Rectal smooth muscle tissue (tissue), 1 donor: ENCODE measurements at regions not wholly inside any gene's neighbourhood (a gene's known extent, or its start where the extent isn't known, plus 50 kb on each side); places are given as distances from the start of the nearest gene placed in this dataset.

ENCODE experiments used
- H3K27ac ChIP-seq: one replicate; pipeline ENCODE4 v1.7.0; 2013; ENCODE audit warnings: low read depth, low read length, inconsistent platforms
- H3K27me3 ChIP-seq: one replicate; pipeline ENCODE4 v1.7.0; 2013; ENCODE audit warnings: low read length; ENCODE audit not compliant: control insufficient read depth, insufficient read depth
- H3K36me3 ChIP-seq: one replicate; pipeline ENCODE4 v1.7.0; 2013; ENCODE audit warnings: low read length; ENCODE audit not compliant: control insufficient read depth, insufficient read depth
- H3K4me1 ChIP-seq: one replicate; pipeline ENCODE4 v1.7.0; 2013; ENCODE audit warnings: low read length; ENCODE audit not compliant: control insufficient read depth, insufficient read depth
- H3K4me3 ChIP-seq: one replicate; pipeline ENCODE4 v1.7.0; 2013; ENCODE audit warnings: low read length
- H3K9ac ChIP-seq: one replicate; pipeline ENCODE4 v1.7.0; 2013; ENCODE audit warnings: low read length

DNA sequence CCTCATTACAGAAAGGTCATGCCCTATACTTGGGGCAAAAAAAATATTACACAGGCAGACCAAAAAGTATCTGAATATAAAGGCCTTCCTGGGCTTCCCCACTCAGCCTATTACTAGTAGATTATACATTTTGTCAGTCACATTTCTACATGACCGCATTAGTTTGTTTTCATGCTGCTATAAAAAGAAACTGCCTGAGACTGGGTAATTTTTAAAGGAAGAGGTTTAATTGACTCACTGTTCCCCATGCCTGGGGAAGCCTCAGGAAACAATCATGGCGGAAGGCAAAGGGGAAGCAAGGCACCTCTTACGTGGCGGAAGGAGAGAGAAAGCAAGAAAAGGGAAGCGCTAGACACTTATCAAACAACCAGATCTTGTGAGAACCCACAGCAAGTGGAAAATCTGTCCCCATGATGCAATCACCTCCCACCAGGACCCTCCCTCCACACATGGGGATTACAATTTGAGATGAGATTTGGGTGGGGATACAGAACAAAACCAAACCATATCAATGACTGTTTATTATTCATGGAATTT is 1312.0 kb downstream of the PCDH7 start:
- no peaks in the 10 kb centered on the region for H3K4me1 ChIP-seq
- no peak overlapping the region for H3K27ac ChIP-seq
- no peaks in the 10 kb centered on the region for H3K27me3 ChIP-seq
- H3K9ac ChIP-seq, result no peak overlapping the region
- no peaks in the 10 kb centered on the region for H3K36me3 ChIP-seq
- no peak overlapping the region for H3K4me3 ChIP-seq

DNA sequence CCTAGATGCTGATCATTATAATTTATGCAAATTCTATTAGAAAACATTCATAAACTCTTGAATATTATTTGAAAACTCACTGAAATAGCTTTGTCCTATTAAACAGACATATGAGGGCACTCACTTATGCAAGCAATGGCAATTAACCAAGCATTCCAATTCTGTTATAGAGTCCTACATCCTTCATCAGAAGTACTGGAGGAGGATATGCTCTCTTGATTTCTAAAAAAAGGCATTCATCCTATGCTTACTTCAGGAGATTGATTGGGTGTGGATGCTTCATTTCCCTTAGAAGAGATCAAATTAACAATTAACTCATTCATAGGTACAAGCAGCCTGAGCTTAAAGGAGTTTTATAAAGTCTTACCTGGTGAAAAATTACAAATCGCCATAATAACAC is 1317.2 kb downstream of the PCDH7 start:
- H3K36me3 ChIP-seq, result no peaks in the 10 kb centered on the region
- H3K27ac ChIP-seq, result no peak overlapping the region
- no peaks in the 10 kb centered on the region for H3K4me1 ChIP-seq
- no peak overlapping the region for H3K9ac ChIP-seq
- no peak overlapping the region for H3K4me3 ChIP-seq
- H3K27me3 ChIP-seq, result no peaks in the 10 kb centered on the region

DNA sequence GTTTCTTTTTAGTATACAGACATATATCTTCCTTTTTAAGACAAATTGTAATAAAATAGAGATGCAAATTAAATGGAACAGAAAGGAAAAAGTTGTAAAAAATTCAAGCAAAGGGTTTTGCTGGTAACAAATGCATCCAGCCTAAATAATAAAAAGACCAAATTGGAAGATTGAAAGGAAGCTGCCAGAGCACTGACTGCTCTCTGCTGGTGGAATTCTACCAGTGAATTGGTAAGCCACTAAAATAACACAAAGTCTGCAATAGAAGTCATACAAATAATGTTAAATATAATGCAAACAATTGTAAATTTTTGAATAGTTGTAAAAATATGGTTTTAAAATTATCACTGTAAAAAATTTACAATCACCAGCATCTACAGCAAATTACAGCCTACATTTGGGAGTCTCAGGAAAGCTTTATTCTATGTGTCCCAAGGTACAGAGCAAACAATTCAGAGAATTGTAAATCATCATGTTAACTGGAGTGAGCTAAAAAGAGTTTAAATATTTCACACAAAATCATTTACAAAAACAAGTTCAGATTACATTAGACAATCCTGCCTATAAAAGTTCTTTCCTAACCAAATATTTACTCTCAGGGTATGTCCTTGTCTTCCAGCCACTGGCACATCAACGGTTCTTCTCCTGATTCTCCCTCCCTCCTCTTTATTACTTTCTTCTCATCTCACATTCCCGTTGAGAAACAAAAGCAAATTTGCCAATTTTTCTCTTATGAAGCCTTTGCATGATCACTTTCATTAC is 1322.5 kb downstream of the PCDH7 start:
- Histone ChIP-seq H3K27ac (no peak overlapping the region), H3K36me3 (no peaks in the 10 kb centered on the region), H3K9ac (no peak overlapping the region), H3K4me1 (no peaks in the 10 kb centered on the region), H3K27me3 (no peaks in the 10 kb centered on the region), H3K4me3 (no peak overlapping the region)

GRCh38 chr4:32043248-32043633 is 1323.1 kb downstream of the PCDH7 start:
- no peak overlapping the region for H3K4me3 ChIP-seq
- no peak overlapping the region for H3K27ac ChIP-seq
- H3K27me3 ChIP-seq, result no peaks in the 10 kb centered on the region
- no peaks in the 10 kb centered on the region for H3K4me1 ChIP-seq
- H3K9ac ChIP-seq, result no peak overlapping the region
- no peaks in the 10 kb centered on the region for H3K36me3 ChIP-seq

DNA sequence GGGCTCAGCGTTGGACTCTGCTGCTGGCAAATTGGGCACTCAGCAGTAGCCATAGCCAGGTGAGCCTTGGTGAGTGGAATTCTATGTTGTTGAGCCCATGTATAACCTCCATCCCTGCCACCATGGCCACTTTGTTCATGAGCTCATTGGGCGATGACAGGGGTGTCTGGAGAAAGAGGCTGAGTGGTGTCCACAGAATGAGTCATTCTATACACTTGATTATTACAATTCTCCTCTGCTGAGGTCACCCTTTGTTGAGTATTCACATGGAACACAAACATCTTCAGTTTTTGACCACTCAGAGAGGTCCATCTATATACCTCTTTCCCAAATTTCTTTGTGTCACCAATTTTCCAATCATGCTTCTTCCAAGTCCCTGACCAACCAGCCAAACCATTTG is 1341.7 kb downstream of the PCDH7 start:
- Histone ChIP-seq H3K4me3 (no peak overlapping the region), H3K4me1 (no peaks in the 10 kb centered on the region), H3K36me3 (no peaks in the 10 kb centered on the region), H3K27ac (no peak overlapping the region), H3K27me3 (no peaks in the 10 kb centered on the region), H3K9ac (no peak overlapping the region)

DNA sequence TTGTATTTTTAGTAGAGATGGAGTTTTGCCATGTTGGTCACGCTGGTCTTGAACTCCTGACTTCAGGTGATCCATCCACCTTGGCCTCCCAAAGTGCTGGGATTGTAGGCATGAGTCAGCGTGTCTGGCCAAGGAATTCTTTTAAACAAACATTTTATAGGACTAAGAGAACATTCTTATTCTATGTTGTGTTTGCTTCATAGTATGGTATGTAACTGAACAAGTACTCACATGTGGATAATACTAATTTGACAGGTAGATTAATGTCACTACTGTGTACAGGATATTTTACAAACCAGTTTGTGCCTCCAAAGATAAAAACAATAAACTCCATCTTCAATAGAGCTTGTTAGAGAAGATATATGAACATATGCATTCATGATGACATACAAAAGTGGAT is 1353.4 kb downstream of the PCDH7 start:
- Histone ChIP-seq H3K36me3 (no peaks in the 10 kb centered on the region), H3K4me1 (no peaks in the 10 kb centered on the region), H3K4me3 (no peak overlapping the region), H3K27ac (no peak overlapping the region), H3K9ac (no peak overlapping the region), H3K27me3 (no peaks in the 10 kb centered on the region)

DNA sequence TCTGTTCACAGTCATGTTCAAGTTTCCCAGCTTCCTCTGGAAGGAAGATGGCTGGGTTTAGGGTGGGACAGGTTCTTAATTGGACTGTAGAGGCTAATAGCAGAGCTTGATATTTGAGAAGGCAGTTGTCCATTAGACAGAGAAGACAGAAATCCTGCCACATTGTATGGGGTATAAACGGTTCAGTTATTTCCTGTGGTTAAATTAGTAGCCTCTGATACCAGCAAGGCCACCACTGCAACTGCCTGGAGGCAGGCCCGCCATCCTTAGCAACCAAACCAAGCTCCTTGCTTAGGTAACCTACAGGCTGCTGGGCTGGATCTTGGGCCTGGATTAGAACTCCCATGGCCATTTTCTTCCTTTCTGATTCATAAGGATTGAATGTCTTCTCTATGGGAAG is 1367.0 kb downstream of the PCDH7 start:
- Histone ChIP-seq H3K27me3 (no peaks in the 10 kb centered on the region), H3K9ac (no peak overlapping the region), H3K36me3 (no peaks in the 10 kb centered on the region), H3K4me3 (no peak overlapping the region), H3K27ac (no peak overlapping the region), H3K4me1 (no peaks in the 10 kb centered on the region)

DNA sequence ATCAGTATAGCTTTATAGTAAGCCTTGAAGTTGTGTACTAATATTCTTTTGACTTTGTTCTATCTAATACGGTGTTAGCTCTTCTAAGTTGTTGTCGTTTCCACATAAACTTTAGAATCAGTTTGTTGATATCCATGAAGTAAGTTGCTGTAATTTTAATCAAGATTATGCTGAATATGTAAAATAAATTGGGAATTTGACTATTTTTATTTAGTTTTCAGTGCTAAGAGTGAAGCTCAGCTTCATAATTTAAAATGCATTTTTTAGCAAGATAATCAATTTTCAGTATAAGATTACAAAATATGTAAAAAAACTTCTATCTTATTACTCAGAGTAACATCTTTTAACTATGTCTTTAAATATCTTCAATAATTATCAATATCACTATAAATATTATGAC is 1374.8 kb downstream of the PCDH7 start:
- Histone ChIP-seq H3K27ac (no peak overlapping the region), H3K4me3 (no peak overlapping the region), H3K27me3 (no peaks in the 10 kb centered on the region), H3K9ac (no peak overlapping the region), H3K36me3 (no peaks in the 10 kb centered on the region), H3K4me1 (no peaks in the 10 kb centered on the region)

- H3K27ac ChIP-seq, result no peak overlapping the region
- no peak overlapping the region for H3K9ac ChIP-seq
- H3K27me3 ChIP-seq, result no peaks in the 10 kb centered on the region
- no peak overlapping the region for H3K4me3 ChIP-seq
- H3K36me3 ChIP-seq, result no peaks in the 10 kb centered on the region
- no peaks in the 10 kb centered on the region for H3K4me1 ChIP-seq
Observed at GRCh38 chr4:32102896-32103295, 1382.7 kb downstream of the PCDH7 start.

DNA sequence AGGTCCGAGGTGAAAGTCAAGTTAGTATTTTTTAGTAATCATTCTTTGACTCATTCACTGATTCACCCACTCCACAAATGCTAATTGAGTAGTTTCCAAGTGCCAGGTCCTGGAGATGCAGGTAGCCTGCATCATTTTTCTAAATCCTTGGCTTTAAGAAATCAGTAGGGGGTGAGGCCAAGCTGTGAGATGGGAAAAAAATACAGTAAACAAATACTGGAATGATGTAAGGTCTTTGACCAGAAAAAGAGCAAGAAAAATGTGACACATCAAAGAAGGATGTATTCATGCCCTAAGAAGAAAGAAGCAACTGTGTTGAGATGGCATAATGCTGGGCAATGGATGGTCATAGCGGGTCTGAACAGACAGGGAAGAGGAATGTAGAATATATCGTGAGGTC is 1386.6 kb downstream of the PCDH7 start:
- no peak overlapping the region for H3K27ac ChIP-seq
- H3K4me3 ChIP-seq, result no peak overlapping the region
- H3K9ac ChIP-seq, result no peak overlapping the region
- no peaks in the 10 kb centered on the region for H3K36me3 ChIP-seq
- no peaks in the 10 kb centered on the region for H3K4me1 ChIP-seq
- H3K27me3 ChIP-seq, result no peaks in the 10 kb centered on the region

DNA sequence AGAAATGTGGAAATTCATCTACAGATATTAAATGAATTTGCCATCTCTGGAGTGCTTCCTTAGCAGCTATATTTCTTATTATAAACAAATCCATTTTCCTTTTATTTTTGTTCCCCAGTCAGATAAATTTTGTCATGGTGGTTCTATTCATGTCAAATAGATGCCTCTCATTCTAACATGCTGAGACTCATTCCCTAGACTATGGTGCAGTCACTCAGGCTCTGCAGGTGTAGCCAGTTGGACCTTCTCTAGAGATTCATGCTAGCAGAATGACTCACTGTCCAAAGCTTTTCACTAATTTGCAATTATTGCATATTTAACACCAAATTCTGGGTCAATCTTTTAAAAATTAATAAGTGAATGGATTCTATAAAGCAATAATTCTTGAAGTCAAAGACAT is 1392.7 kb downstream of the PCDH7 start:
- no peak overlapping the region for H3K27ac ChIP-seq
- no peaks in the 10 kb centered on the region for H3K36me3 ChIP-seq
- no peaks in the 10 kb centered on the region for H3K27me3 ChIP-seq
- H3K9ac ChIP-seq, result no peak overlapping the region
- no peaks in the 10 kb centered on the region for H3K4me1 ChIP-seq
- H3K4me3 ChIP-seq, result no peak overlapping the region

- Histone ChIP-seq H3K4me1 (no peaks in the 10 kb centered on the region), H3K36me3 (no peaks in the 10 kb centered on the region), H3K27me3 (no peaks in the 10 kb centered on the region), H3K4me3 (no peak overlapping the region), H3K27ac (no peak overlapping the region), H3K9ac (no peak overlapping the region)
Observed at GRCh38 chr4:32117693-32118092, 1397.5 kb downstream of the PCDH7 start.

DNA sequence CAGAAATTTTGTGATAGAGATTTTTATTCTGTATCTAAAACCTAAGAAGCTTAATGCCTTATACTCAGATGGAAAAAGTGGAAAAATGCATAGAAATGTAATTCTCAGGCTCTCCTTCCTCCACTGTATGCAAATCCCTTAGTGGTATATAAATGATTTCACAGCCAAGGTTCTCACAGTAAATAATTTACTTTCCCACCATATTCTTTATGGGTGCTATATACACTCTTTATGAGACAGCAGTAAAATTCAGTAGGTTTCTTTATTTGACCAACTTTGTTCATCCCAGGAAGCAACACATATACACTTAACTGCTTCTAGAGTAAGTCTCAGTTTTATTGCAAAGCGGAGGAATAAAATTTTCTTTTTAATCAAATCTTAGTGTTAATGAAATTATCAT is 1399.7 kb downstream of the PCDH7 start:
- no peak overlapping the region for H3K27ac ChIP-seq
- H3K27me3 ChIP-seq, result no peaks in the 10 kb centered on the region
- H3K4me1 ChIP-seq, result no peaks in the 10 kb centered on the region
- H3K4me3 ChIP-seq, result no peak overlapping the region
- no peaks in the 10 kb centered on the region for H3K36me3 ChIP-seq
- H3K9ac ChIP-seq, result no peak overlapping the region
